PC-9 (cell line): ENCODE measurements at regions not wholly inside any gene's neighbourhood (a gene's known extent, or its start where the extent isn't known, plus 50 kb on each side); places are given as distances from the start of the nearest gene placed in this dataset.

Source experiments
- BruUV-seq: library from RNA; stranded (reverse); fragments of 400-500 nt; replicated peaks from 2 replicates; lab custom pipeline; 2021; lab: Mats Ljungman, UMichigan
- CTCF ChIA-PET: fragments of 300-600 bp; sonication (Branson Sonifier 250); formaldehyde crosslinking; loops from one replicate; lab custom pipeline; 2022; ENCODE audit warnings: antibody characterized with exemption; lab: Charles Lee
- POLR2A ChIA-PET: fragments of 300-600 bp; sonication (Branson Sonifier 250); formaldehyde crosslinking; loops from one replicate; lab custom pipeline; 2022; ENCODE audit warnings: antibody characterized with exemption; ENCODE audit not compliant: unreplicated experiment; lab: Charles Lee
- DNase-seq, 2 experiments: peaks; one replicate each; pipeline versions ENCODE4 v3.0.0 to v3.0.0-alpha.2; 2015 to 2022; ENCODE audit warnings: mixed read lengths in 1 of 2
- H2AFZ ChIP-seq: fragments of 200-600 bp; sonication (generic); 2 replicates; pipeline ENCODE4 v1.8.1; 2017; ENCODE audit warnings: antibody characterized with exemption
- H3F3A ChIP-seq: fragments of 200-600 bp; sonication (generic); 2 replicates; pipeline ENCODE4 v1.8.1; 2017; ENCODE audit warnings: antibody characterized with exemption, mild to moderate bottlenecking, low read depth; ENCODE audit not compliant: insufficient read depth
- H3K27ac ChIP-seq: fragments of 200-600 bp; sonication (generic); 2 replicates; pipeline ENCODE4 v1.6.1; 2016; ENCODE audit warnings: mixed run types
- H3K27me3 ChIP-seq: fragments of 200-600 bp; sonication (generic); 2 replicates; pipeline ENCODE4 v1.6.1; 2016; ENCODE audit warnings: low read depth, mixed run types; ENCODE audit not compliant: insufficient read depth
- H3K36me3 ChIP-seq: fragments of 200-600 bp; sonication (generic); 2 replicates; pipeline ENCODE4 v1.6.1; 2016; ENCODE audit warnings: low read depth, mixed run types
- H3K4me1 ChIP-seq: fragments of 200-600 bp; sonication (generic); replicated peaks from 2 replicates; pipeline ENCODE4 v1.6.1; 2016; ENCODE audit warnings: mixed run types; ENCODE audit not compliant: insufficient read depth
- H3K4me2 ChIP-seq: fragments of 200-600 bp; sonication (generic); 2 replicates; pipeline ENCODE4 v1.6.1; 2017; ENCODE audit warnings: mixed run types
- H3K4me3 ChIP-seq: fragments of 200-600 bp; sonication (generic); 2 replicates; pipeline ENCODE4 v1.6.1; 2016; ENCODE audit warnings: mixed run types
- H3K79me2 ChIP-seq: fragments of 200-600 bp; sonication (generic); 2 replicates; pipeline ENCODE4 v1.6.1; 2017; ENCODE audit warnings: low read depth, mixed run types
- H3K9me2 ChIP-seq: fragments of 200-600 bp; sonication (generic); 2 replicates; pipeline ENCODE4 v1.8.1; 2017; ENCODE audit warnings: mild to moderate bottlenecking; ENCODE audit not compliant: insufficient read depth
- H3K9me3 ChIP-seq: fragments of 200-600 bp; sonication (generic); 2 replicates; pipeline ENCODE4 v1.8.1; 2016; ENCODE audit warnings: low read depth; ENCODE audit not compliant: insufficient read depth
- H4K20me1 ChIP-seq: fragments of 200-600 bp; sonication (generic); 2 replicates; pipeline ENCODE4 v1.8.1; 2017; ENCODE audit not compliant: insufficient read depth
- EZH2 ChIP-seq: fragments of 200-600 bp; sonication (generic); IDR thresholded peaks from 2 replicates; pipeline ENCODE4 v1.8.0; 2017; ENCODE audit warnings: antibody characterized with exemption, low read depth
- intact Hi-C: fragments of 100-400 bp; cut with micrococcal nuclease; formaldehyde crosslinking; loops from one replicate; pipeline ENCODE4 v1.10.0; 2022; ENCODE audit not compliant: unreplicated experiment
- TF ChIP-seq, protein P1 (sequence below): fragments of 200-600 bp; sonication (generic); conservative IDR thresholded peaks from 2 replicates; pipeline ENCODE4 v1.6.1; 2017; ENCODE audit warnings: mixed run types, antibody characterized with exemption, mild to moderate bottlenecking, moderate library complexity

DNA sequence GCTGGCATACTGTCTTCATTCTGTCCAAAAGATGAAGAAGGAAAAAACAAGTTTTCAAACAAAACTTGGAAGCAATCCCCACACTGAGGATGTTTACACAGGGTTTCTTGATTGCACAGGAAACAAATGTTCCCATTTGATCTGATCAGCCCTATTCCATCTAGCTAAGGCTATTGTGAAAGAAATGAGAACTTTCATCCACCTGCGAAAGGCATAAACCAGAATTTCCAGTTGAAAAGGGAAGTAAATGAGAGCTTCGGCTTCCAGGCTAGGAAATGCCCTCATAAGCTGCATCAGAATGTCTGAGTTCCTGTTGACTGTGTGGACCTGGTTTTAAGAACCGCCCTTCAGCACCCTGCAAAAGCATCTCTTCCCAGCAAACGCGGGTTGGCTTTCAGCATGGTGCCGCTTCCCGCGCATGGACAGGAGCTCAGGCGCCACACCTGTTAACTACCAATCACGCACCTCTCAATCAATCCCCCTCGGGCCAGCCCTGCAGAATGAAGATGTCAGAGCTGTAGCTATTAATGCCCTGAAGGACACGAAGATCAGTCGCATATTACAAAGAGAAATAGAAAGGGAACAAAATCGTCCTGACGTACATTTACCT is 850.4 kb downstream of the GALR1 start:
- H4K20me1 ChIP-seq: no peaks in the 10 kb centered on the region
- no peak overlapping the region for H2AFZ ChIP-seq
- intact Hi-C loops: no loop called here
- no TSS peak for BruUV-seq
- H3K27me3 ChIP-seq: peaks cover 56% of the 10 kb centered on the region
- no peaks in the 10 kb centered on the region for H3F3A ChIP-seq
- TF ChIP-seq, protein P1, sequence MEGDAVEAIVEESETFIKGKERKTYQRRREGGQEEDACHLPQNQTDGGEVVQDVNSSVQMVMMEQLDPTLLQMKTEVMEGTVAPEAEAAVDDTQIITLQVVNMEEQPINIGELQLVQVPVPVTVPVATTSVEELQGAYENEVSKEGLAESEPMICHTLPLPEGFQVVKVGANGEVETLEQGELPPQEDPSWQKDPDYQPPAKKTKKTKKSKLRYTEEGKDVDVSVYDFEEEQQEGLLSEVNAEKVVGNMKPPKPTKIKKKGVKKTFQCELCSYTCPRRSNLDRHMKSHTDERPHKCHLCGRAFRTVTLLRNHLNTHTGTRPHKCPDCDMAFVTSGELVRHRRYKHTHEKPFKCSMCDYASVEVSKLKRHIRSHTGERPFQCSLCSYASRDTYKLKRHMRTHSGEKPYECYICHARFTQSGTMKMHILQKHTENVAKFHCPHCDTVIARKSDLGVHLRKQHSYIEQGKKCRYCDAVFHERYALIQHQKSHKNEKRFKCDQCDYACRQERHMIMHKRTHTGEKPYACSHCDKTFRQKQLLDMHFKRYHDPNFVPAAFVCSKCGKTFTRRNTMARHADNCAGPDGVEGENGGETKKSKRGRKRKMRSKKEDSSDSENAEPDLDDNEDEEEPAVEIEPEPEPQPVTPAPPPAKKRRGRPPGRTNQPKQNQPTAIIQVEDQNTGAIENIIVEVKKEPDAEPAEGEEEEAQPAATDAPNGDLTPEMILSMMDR: no peak
- TF ChIP-seq EZH2: no peak
- no peaks in the 10 kb centered on the region for H3K9me2 ChIP-seq
- no peak overlapping the region for H3K27ac ChIP-seq
- H3K4me1 ChIP-seq: no peaks in the 10 kb centered on the region
- H3K4me2 ChIP-seq: no peak overlapping the region
- DNase-seq: no peak
- no peaks in the 10 kb centered on the region for H3K36me3 ChIP-seq
- H3K79me2 ChIP-seq: no peaks in the 10 kb centered on the region
- CTCF ChIA-PET: no interaction called here
- H3K9me3 ChIP-seq: no peaks in the 10 kb centered on the region
- POLR2A ChIA-PET: no interaction called here
- no peak overlapping the region for H3K4me3 ChIP-seq

DNA sequence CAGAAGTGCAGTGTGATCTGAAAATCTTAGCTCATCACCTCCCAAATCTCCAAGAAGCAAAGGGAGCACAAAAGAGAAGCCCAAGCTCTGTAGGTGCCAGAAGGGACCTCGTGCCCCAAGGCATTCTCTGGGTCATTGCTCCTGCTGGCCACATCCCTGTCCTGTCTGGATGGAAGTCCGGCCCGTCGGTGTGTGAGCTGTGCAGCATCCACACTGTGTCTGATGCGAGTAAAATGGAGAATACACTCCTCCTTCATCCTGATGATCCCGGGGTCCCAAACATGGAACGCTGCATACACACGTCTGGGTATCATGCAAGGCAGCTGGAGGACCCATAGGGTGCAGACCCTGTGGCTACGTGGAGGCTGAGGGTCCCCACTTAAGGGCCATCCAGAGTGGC is 851.4 kb downstream of the GALR1 start:
- Histone ChIP-seq H3K9me3 (no peaks in the 10 kb centered on the region), H3K27ac (no peak overlapping the region), H3K4me3 (no peak overlapping the region), H3K9me2 (no peaks in the 10 kb centered on the region), H4K20me1 (no peaks in the 10 kb centered on the region), H3F3A (no peaks in the 10 kb centered on the region), H2AFZ (no peak overlapping the region), H3K36me3 (no peaks in the 10 kb centered on the region), H3K27me3 (peaks cover 59% of the 10 kb centered on the region), H3K4me2 (no peak overlapping the region), H3K4me1 (no peaks in the 10 kb centered on the region), H3K79me2 (no peaks in the 10 kb centered on the region)
- intact Hi-C loops: no loop called here
- TF ChIP-seq EZH2: no peak
- TF ChIP-seq, protein P1: no peak
- no TSS peak for BruUV-seq
- ChIA-PET CTCF (no interaction called here), POLR2A (no interaction called here)
- no peak for DNase-seq

DNA sequence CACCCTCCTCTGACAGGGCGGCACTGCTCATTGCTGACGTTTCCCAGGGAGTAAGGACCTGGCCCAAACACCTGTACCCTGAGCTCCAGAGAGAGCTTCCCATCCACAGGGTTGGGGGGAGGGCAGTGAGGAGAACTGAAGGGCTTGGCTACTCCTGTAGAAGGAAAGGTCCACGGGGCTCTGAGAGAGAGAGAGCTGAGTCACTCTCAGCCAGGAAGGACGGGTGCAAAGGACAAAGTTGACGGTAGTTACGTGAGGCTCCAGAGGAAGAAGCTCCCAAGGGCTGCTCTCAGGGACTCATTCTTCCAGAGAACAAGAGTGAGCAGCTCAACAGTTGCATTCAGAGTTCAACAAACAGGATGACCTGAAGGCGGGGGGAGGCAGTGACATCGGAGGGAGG is 852.5 kb downstream of the GALR1 start:
- no peaks in the 10 kb centered on the region for H3K36me3 ChIP-seq
- no peak for DNase-seq
- H3K4me3 ChIP-seq: no peak overlapping the region
- ChIA-PET CTCF (no interaction called here), POLR2A (no interaction called here)
- no TSS peak for BruUV-seq
- H2AFZ ChIP-seq: no peak overlapping the region
- no peak overlapping the region for H3K4me2 ChIP-seq
- no peaks in the 10 kb centered on the region for H3F3A ChIP-seq
- no peak for TF ChIP-seq EZH2
- TF ChIP-seq, protein P1: no peak
- intact Hi-C loops: no loop called here
- H3K9me3 ChIP-seq: no peaks in the 10 kb centered on the region
- H3K27me3 ChIP-seq: peaks cover 68% of the 10 kb centered on the region
- no peaks in the 10 kb centered on the region for H3K9me2 ChIP-seq
- H3K79me2 ChIP-seq: no peaks in the 10 kb centered on the region
- H3K4me1 ChIP-seq: no peaks in the 10 kb centered on the region
- no peaks in the 10 kb centered on the region for H4K20me1 ChIP-seq
- no peak overlapping the region for H3K27ac ChIP-seq
